OCI-LY1 (cell line): ENCODE measurements at regions not wholly inside any gene's neighbourhood (a gene's known extent, or its start where the extent isn't known, plus 50 kb on each side); places are given as distances from the start of the nearest gene placed in this dataset.
"Not testable (repeated sequence)": the region's sequence is repeated elsewhere in the genome, so short reads cannot be mapped to it uniquely, and the experiment has no call there.

Experiments used
- CTCF ChIP-seq: fragments of 200-600 bp; sonication (generic), shearing (Covaris generic); IDR thresholded peaks from 2 replicates; pipeline ENCODE4 v1.5.1; 2017; ENCODE audit warnings: mild to moderate bottlenecking, antibody characterized with exemption, low read length, moderate library complexity, mixed read lengths
- EZH2 ChIP-seq: fragments of 200-600 bp; sonication (generic), shearing (Covaris generic); IDR thresholded peaks from 2 replicates; pipeline ENCODE4 v1.8.0; 2017; ENCODE audit warnings: borderline replicate concordance, mixed run types, mild to moderate bottlenecking, antibody characterized with exemption, low read length, moderate library complexity, mixed read lengths

GRCh38 chr4:141368241-141368640 lies 147.5 kb downstream of the ZNF330 start:
- not testable (repeated sequence) for TF ChIP-seq CTCF, EZH2
